LNCaP clone FGC (cell line): ENCODE measurements at regions not wholly inside any gene's neighbourhood (a gene's known extent, or its start where the extent isn't known, plus 50 kb on each side); places are given as distances from the start of the nearest gene placed in this dataset.
"Not testable (repeated sequence)": the region's sequence is repeated elsewhere in the genome, so short reads cannot be mapped to it uniquely, and the experiment has no call there.

Experiments
- DNase-seq: peaks from one replicate; pipeline ENCODE4 v3.0.0-alpha.2; 2011; ENCODE audit warnings: low read depth
- H3K4me3 ChIP-seq: 2 replicates; pipeline ENCODE4 v1.5.1; 2011; ENCODE audit warnings: mild to moderate bottlenecking, low read depth, low read length, control low read depth
- TF ChIP-seq, protein P1 (sequence below): IDR thresholded peaks from 2 replicates; pipeline ENCODE4 v1.5.1; 2012; ENCODE audit warnings: mild to moderate bottlenecking; ENCODE audit not compliant: control insufficient read depth, insufficient read depth; ENCODE audit errors: extremely low read depth

DNA sequence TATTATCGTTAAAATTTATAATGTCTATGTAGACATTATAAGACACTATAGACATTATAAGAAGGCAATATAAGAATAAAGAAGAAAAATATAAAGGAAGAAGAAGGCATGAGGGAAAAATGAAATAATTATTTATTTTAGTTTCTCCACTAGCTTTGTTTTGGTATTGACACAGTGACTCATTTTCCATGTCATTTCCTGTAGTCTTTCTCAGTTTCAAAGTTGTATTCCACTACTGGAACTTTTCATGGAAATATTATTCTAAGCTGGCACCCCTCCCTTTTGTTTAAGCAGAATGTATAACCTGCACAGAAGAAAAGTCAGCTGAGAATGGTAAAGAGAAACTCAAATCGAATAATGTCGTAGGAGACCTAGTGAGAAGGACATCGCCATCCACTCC lies 234.2 kb upstream of the NETO1 start:
- H3K4me3 ChIP-seq, result no peak overlapping the region
- no peak for DNase-seq
- TF ChIP-seq, protein P1, sequence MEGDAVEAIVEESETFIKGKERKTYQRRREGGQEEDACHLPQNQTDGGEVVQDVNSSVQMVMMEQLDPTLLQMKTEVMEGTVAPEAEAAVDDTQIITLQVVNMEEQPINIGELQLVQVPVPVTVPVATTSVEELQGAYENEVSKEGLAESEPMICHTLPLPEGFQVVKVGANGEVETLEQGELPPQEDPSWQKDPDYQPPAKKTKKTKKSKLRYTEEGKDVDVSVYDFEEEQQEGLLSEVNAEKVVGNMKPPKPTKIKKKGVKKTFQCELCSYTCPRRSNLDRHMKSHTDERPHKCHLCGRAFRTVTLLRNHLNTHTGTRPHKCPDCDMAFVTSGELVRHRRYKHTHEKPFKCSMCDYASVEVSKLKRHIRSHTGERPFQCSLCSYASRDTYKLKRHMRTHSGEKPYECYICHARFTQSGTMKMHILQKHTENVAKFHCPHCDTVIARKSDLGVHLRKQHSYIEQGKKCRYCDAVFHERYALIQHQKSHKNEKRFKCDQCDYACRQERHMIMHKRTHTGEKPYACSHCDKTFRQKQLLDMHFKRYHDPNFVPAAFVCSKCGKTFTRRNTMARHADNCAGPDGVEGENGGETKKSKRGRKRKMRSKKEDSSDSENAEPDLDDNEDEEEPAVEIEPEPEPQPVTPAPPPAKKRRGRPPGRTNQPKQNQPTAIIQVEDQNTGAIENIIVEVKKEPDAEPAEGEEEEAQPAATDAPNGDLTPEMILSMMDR, result no peak

DNA sequence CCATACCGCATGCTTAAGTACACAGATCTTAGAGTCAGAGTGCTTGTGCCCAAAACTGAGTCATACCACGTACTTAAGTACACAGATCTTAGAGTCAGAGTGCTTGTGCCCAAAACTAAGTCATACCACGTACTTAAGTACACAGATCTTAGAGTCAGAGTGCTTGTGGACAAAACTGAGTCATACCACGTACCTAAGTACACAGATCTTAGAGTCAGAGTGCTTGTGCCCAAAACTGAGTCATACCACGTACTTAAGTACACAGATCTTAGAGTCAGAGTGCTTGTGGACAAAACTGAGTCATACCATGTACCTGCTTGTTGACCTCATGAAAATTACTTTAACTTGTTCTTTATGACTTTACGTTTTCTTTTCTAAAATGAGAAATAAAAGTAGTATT lies 233.7 kb upstream of the NETO1 start:
- not testable (repeated sequence) for H3K4me3 ChIP-seq, DNase-seq

DNA sequence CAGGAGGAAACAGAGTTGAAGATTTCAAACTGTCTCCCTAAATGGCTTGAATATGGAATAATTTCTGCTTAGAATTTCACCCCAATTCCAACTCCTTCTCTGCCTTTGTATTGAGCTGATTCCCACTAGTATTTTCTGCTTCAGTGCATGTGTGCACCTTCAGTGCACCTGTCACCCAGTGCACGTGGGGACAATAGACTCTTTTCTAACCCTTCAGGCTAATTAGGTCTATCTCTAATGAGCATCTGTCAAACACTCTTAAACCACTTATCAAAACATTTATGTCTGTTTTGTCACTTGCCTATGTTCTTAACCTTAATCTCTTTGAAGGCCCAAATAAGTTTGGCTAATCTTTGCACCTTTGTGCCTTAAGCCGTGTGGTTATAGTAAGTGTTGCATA lies 232.0 kb upstream of the NETO1 start:
- TF ChIP-seq, protein P1, result no peak
- no peak for DNase-seq
- no peak overlapping the region for H3K4me3 ChIP-seq

DNA sequence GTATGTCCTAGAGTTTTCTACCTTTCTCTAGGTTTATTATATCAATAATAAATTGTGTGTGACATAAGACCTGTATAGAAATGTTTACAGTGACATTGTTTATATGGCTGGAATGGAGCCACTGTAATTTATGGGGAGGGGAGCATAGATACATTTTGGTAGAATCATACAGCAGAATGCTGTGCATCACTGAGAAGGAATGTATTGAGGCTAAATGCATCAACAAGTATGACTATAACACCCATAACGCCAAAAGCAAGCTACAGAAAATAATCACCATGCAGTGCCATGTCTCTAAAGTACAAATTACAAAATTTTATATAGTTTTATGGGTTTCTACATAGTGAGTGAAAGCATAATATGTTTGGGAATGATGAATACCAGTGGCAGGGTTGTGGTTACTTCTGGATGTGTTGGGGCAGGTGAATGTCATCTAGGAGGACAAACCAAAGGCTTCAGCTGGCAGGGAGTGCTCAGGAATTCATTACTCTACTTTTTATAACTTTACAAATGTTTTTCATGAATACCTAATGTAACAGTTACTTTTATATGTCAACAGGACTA lies 226.0 kb upstream of the NETO1 start:
- no peak overlapping the region for H3K4me3 ChIP-seq
- no peak for DNase-seq
- TF ChIP-seq, protein P1, result no peak

DNA sequence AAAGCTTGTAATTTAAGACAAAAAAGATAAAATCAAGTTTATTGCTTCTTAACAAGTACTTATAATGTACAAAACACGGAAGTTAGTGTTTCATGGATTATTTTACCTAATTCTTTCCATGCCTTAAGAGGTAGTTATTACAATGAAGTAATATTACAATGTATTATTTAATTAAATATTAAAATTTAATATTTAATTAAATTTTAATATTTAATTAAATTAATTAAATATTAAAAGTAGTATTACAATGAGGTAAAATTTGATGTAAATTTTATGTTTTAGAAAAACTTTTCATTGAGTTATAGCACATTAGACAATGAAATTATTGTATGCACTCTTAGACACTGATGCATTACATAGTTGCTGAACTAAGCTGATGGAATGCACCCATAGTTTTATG lies 220.7 kb upstream of the NETO1 start:
- DNase-seq, result no peak
- no peak overlapping the region for H3K4me3 ChIP-seq
- TF ChIP-seq, protein P1, result no peak

DNA sequence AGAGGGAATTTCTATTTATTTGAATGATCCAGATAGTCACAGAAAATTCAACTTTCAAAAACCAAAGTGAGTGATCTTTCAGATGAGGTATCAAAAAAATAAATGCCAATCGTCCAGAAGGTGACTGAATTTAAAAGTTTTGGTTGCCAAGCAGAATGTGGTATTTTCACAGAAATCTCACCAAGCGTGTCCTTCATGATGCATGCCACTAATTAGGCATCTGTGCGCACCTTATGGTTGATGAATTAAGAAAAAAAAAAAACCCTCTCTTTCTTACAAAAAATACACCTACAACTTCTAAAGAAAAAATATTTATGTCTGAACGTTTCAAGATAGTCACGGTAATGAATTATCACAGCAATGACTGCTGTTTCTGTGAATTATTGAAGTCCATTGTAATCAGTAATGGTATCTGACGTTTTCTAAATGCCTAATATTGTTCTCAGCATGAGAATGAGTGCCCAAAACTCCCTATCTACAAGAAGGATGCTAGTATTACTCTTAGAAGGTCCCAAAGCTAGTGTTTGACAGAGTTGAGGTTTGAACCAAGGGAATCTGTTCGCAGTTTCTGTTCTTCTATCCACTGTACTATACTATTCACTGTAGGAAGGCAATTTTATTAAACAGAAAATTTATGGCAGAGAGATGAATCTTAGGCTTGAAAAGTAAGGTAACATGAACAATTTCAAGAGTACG lies 219.6 kb upstream of the NETO1 start:
- TF ChIP-seq, protein P1, result no peak
- no peak overlapping the region for H3K4me3 ChIP-seq
- DNase-seq, result no peak

DNA sequence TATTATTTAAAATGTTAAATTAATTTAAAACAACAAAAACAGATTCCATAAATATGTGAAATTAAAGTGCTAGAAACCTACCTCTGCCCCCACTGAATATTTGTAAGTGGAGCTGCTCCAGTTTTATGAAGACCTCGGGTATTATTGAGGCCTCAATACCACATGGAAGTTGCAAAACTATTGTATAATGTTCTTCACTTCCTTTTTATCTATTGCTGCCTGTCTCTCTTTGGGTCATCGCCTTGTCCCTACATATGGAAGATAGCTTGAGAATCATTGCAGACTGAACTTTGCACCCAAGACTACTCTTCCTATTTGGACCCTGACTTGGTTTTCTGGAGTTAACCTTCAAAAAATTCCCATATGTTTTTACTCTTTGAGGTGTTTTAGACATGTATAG lies 212.1 kb upstream of the NETO1 start:
- no peak for DNase-seq
- TF ChIP-seq, protein P1, result no peak
- H3K4me3 ChIP-seq, result no peak overlapping the region
